ENCODE measurements at regions not wholly inside any gene's neighbourhood (a gene's known extent, or its start where the extent isn't known, plus 50 kb on each side); places are given as distances from the start of the nearest gene placed in this dataset.

- TF ChIP-seq CTCF (IDR thresholded peaks at IDR 0.05): no peak
- 51% methylated on average over 6 of the region's 11 CpGs for WGBS (ENCODE audit: insufficient coverage)
- Histone ChIP-seq H4K20me1 (ENCODE audit: insufficient read depth, low read length) (no peaks in the 10 kb centered on the region), H3K36me3 (replicated peaks in 1 of 2; ENCODE audit: control insufficient read depth in 1 of 2, insufficient read depth in 2 of 2, low read length in 2 of 2) (no peaks in the 10 kb centered on the region), H3K27ac (ENCODE audit: low read depth in 1 of 2, low read length in 2 of 2) (peak overlapping the region; percentile 99 to 100), H3K9ac (ENCODE audit: insufficient read depth, low read length, poor library complexity, severe bottlenecking) (peak overlapping the region; percentile 85), H3K4me3 (replicated peaks in 1 of 3; ENCODE audit: low read depth in 2 of 3, low read length in 3 of 3) (peak overlapping the region in 1 of 3 experiments; percentile 3), H3K79me2 (ENCODE audit: insufficient read depth, low read length) (peaks cover 62% of the 10 kb centered on the region), H3K27me3 (ENCODE audit: control insufficient read depth in 2 of 2, insufficient read depth in 2 of 2, low read length in 2 of 2) (no peaks in the 10 kb centered on the region), H2AFZ (ENCODE audit: insufficient read depth, low read depth, low read length, poor library complexity, severe bottlenecking) (no peak overlapping the region), H3K9me3 (replicated peaks in 1 of 2; ENCODE audit: control insufficient read depth in 1 of 2, insufficient read depth in 1 of 2, low read length in 2 of 2) (no peaks in the 10 kb centered on the region), H3K4me2 (replicated peaks; ENCODE audit: extremely low read depth, low read length, poor library complexity, severe bottlenecking) (no peak overlapping the region), H3K4me1 (ENCODE audit: control insufficient read depth in 1 of 2, insufficient read depth in 2 of 2, low read length in 2 of 2) (peaks cover 89 to 94% of the 10 kb centered on the region in 2 donors)
- H3K4me1 Mint-ChIP-seq: peaks cover 91% of the 10 kb centered on the region
- H3K27ac Mint-ChIP-seq: peak overlapping the region; percentile 100
- peak overlapping the region in 1 of 2 donors; percentile 61 for H3K4me3 Mint-ChIP-seq
- intact Hi-C loops (cut with micrococcal nuclease): loop anchor here (5.0 kb wide), 4 partner anchors 37 to 363 kb away; partner anchors contain the start of gene IRF2BP2 (in 1 of the 2)
- DNase-seq: peak; percentile 89 to 96 (median 96)
- H3K9me3 Mint-ChIP-seq: peaks cover 0 to 2% (median 0%) of the 10 kb centered on the region in 7 donors
- no peaks in the 10 kb centered on the region for H3K27me3 Mint-ChIP-seq (ENCODE audit: low read depth in 3 of 3)
- peaks cover 12 to 24% of the 10 kb centered on the region in 2 donors for H3K36me3 Mint-ChIP-seq
These were observed 153.3 kb downstream of the TOMM20 start for GRCh38 chr1:234975122-234975940.

- peaks cover 0 to 2% (median 0%) of the 10 kb centered on the region in 7 donors for H3K9me3 Mint-ChIP-seq
- H3K9me3 ChIP-seq (replicated peaks in 1 of 2; ENCODE audit: control insufficient read depth in 1 of 2, insufficient read depth in 1 of 2, low read length in 2 of 2): no peaks in the 10 kb centered on the region
- H3K79me2 ChIP-seq (ENCODE audit: insufficient read depth, low read length): peaks cover 55% of the 10 kb centered on the region
- no peak overlapping the region for H3K4me2 ChIP-seq (replicated peaks; ENCODE audit: extremely low read depth, low read length, poor library complexity, severe bottlenecking)
- peak overlapping the region in 1 of 2 donors; percentile 100 for H3K27ac ChIP-seq (ENCODE audit: low read depth in 1 of 2, low read length in 2 of 2)
- peaks cover 89% of the 10 kb centered on the region for H3K4me1 Mint-ChIP-seq
- H3K27me3 Mint-ChIP-seq (ENCODE audit: low read depth in 3 of 3): no peaks in the 10 kb centered on the region
- H2AFZ ChIP-seq (ENCODE audit: insufficient read depth, low read depth, low read length, poor library complexity, severe bottlenecking): no peak overlapping the region
- TF ChIP-seq CTCF (IDR thresholded peaks at IDR 0.05): no peak
- no peaks in the 10 kb centered on the region for H3K36me3 ChIP-seq (replicated peaks in 1 of 2; ENCODE audit: control insufficient read depth in 1 of 2, insufficient read depth in 2 of 2, low read length in 2 of 2)
- 98% methylated on average over 6 of the region's 10 CpGs for WGBS (ENCODE audit: insufficient coverage)
- no peaks in the 10 kb centered on the region for H3K27me3 ChIP-seq (ENCODE audit: control insufficient read depth in 2 of 2, insufficient read depth in 2 of 2, low read length in 2 of 2)
- peaks cover 89 to 94% of the 10 kb centered on the region in 2 donors for H3K4me1 ChIP-seq (ENCODE audit: control insufficient read depth in 1 of 2, insufficient read depth in 2 of 2, low read length in 2 of 2)
- peak in 1 of 3 donors; percentile 1 for DNase-seq
- peak overlapping the region in 6 of 7 donors; percentile 28 to 100 (median 66) for H3K27ac Mint-ChIP-seq
- intact Hi-C loops (cut with micrococcal nuclease): no loop called here
- H3K36me3 Mint-ChIP-seq: peaks cover 12 to 19% of the 10 kb centered on the region in 2 donors
- H4K20me1 ChIP-seq (ENCODE audit: insufficient read depth, low read length): no peaks in the 10 kb centered on the region
- H3K4me3 Mint-ChIP-seq: no peak overlapping the region
- no peak overlapping the region for H3K9ac ChIP-seq (ENCODE audit: insufficient read depth, low read length, poor library complexity, severe bottlenecking)
- H3K4me3 ChIP-seq (replicated peaks in 1 of 3; ENCODE audit: low read depth in 2 of 3, low read length in 3 of 3): no peak overlapping the region
These were observed 155.0 kb downstream of the TOMM20 start for GRCh38 chr1:234973426-234974250.

All from CD14-positive monocyte (primary cell).